Activated CD4-positive, alpha-beta memory T cell treated with anti-CD3 and anti-CD28 coated beads for 36 hours (primary cell): ENCODE measurements at regions not wholly inside any gene's neighbourhood (a gene's known extent, or its start where the extent isn't known, plus 50 kb on each side); places are given as distances from the start of the nearest gene placed in this dataset.

Experiments used
- CTCF ChIA-PET: fragments of 350-600 bp; sonication (Branson Sonifier 250); formaldehyde crosslinking; loops from one replicate; lab custom pipeline; 2021; ENCODE audit warnings: antibody characterized with exemption, inconsistent platforms; lab: Charles Lee
- POLR2A ChIA-PET: fragments of 350-600 bp; sonication (Branson Sonifier 250); formaldehyde crosslinking; loops from one replicate; lab custom pipeline; 2021; ENCODE audit warnings: antibody characterized with exemption; lab: Charles Lee
- DNase-seq: peaks from one replicate; pipeline ENCODE4 v3.0.0-alpha.2; 2020
- H3K27ac Mint-ChIP-seq: one replicate; pipeline ENCODE4 v1.8.0; 2021; ENCODE audit warnings: mixed read lengths
- H3K27me3 Mint-ChIP-seq: one replicate; pipeline ENCODE4 v1.8.0; 2021; ENCODE audit warnings: mixed read lengths
- H3K36me3 Mint-ChIP-seq: one replicate; pipeline ENCODE4 v1.8.0; 2021; ENCODE audit warnings: mixed read lengths
- H3K4me1 Mint-ChIP-seq: one replicate; pipeline ENCODE4 v1.8.0; 2021; ENCODE audit warnings: low read depth, mixed read lengths
- H3K4me3 Mint-ChIP-seq: one replicate; pipeline ENCODE4 v1.8.0; 2021; ENCODE audit warnings: mild to moderate bottlenecking, mixed read lengths
- H3K9me3 Mint-ChIP-seq: one replicate; pipeline ENCODE4 v1.8.0; 2021; ENCODE audit warnings: mixed read lengths
- intact Hi-C: fragments of 100-400 bp; cut with micrococcal nuclease; formaldehyde crosslinking; loops from one replicate; pipeline ENCODE4 v1.15.1; 2023

GRCh38 chr10:125565046-125565445, 117.9 kb downstream of the TEX36 start:
- Mint-ChIP-seq H3K4me1 (no peaks in the 10 kb centered on the region), H3K27ac (no peak overlapping the region), H3K36me3 (no peaks in the 10 kb centered on the region), H3K27me3 (peaks cover 6% of the 10 kb centered on the region), H3K4me3 (no peak overlapping the region), H3K9me3 (no peaks in the 10 kb centered on the region)
- ChIA-PET POLR2A (no interaction called here), CTCF (no interaction called here)
- intact Hi-C loops, result no loop called here
- no peak for DNase-seq

- Mint-ChIP-seq H3K27me3 (peaks cover 4% of the 10 kb centered on the region), H3K27ac (no peak overlapping the region), H3K4me3 (no peak overlapping the region), H3K4me1 (no peaks in the 10 kb centered on the region), H3K36me3 (no peaks in the 10 kb centered on the region), H3K9me3 (no peaks in the 10 kb centered on the region)
- intact Hi-C loops, result no loop called here
- no peak for DNase-seq
- POLR2A ChIA-PET, result no interaction called here
- CTCF ChIA-PET, result no interaction called here
Measured at GRCh38 chr10:125564570-125564969, 118.4 kb downstream of the TEX36 start.

- Mint-ChIP-seq H3K27me3 (peaks cover 6% of the 10 kb centered on the region), H3K4me1 (no peaks in the 10 kb centered on the region), H3K36me3 (no peaks in the 10 kb centered on the region), H3K9me3 (no peaks in the 10 kb centered on the region), H3K27ac (no peak overlapping the region), H3K4me3 (no peak overlapping the region)
- POLR2A ChIA-PET, result no interaction called here
- DNase-seq, result no peak
- CTCF ChIA-PET, result no interaction called here
- intact Hi-C loops, result no loop called here
Measured at GRCh38 chr10:125562737-125563136, 120.2 kb downstream of the TEX36 start.

- POLR2A ChIA-PET, result no interaction called here
- Mint-ChIP-seq H3K9me3 (no peaks in the 10 kb centered on the region), H3K27me3 (peaks cover 8% of the 10 kb centered on the region), H3K36me3 (no peaks in the 10 kb centered on the region), H3K4me3 (no peak overlapping the region), H3K27ac (no peak overlapping the region), H3K4me1 (no peaks in the 10 kb centered on the region)
- CTCF ChIA-PET, result no interaction called here
- no peak for DNase-seq
- intact Hi-C loops, result no loop called here
Measured at GRCh38 chr10:125560947-125561346, 122.0 kb downstream of the TEX36 start.

GRCh38 chr10:125559210-125559609, 123.8 kb downstream of the TEX36 start:
- ChIA-PET POLR2A (no interaction called here), CTCF (no interaction called here)
- intact Hi-C loops, result no loop called here
- Mint-ChIP-seq H3K9me3 (no peaks in the 10 kb centered on the region), H3K27ac (no peak overlapping the region), H3K4me1 (no peaks in the 10 kb centered on the region), H3K27me3 (peaks cover 6% of the 10 kb centered on the region), H3K36me3 (no peaks in the 10 kb centered on the region), H3K4me3 (no peak overlapping the region)
- no peak for DNase-seq

- CTCF ChIA-PET, result no interaction called here
- intact Hi-C loops, result no loop called here
- peaks cover 6% of the 10 kb centered on the region for H3K27me3 Mint-ChIP-seq
- H3K27ac Mint-ChIP-seq, result no peak overlapping the region
- no peaks in the 10 kb centered on the region for H3K36me3 Mint-ChIP-seq
- no peaks in the 10 kb centered on the region for H3K9me3 Mint-ChIP-seq
- no peak overlapping the region for H3K4me3 Mint-ChIP-seq
- POLR2A ChIA-PET, result no interaction called here
- DNase-seq, result no peak
- H3K4me1 Mint-ChIP-seq, result no peaks in the 10 kb centered on the region
Measured at GRCh38 chr10:125557801-125558505, 125.0 kb downstream of the TEX36 start.

- no peak for DNase-seq
- intact Hi-C loops, result no loop called here
- CTCF ChIA-PET, result no interaction called here
- H3K4me3 Mint-ChIP-seq, result no peak overlapping the region
- H3K36me3 Mint-ChIP-seq, result no peaks in the 10 kb centered on the region
- peaks cover 6% of the 10 kb centered on the region for H3K27me3 Mint-ChIP-seq
- POLR2A ChIA-PET, result no interaction called here
- no peaks in the 10 kb centered on the region for H3K4me1 Mint-ChIP-seq
- H3K9me3 Mint-ChIP-seq, result no peaks in the 10 kb centered on the region
- no peak overlapping the region for H3K27ac Mint-ChIP-seq
Measured at GRCh38 chr10:125557311-125557710, 125.7 kb downstream of the TEX36 start.

- H3K36me3 Mint-ChIP-seq, result no peaks in the 10 kb centered on the region
- no peak overlapping the region for H3K27ac Mint-ChIP-seq
- H3K4me3 Mint-ChIP-seq, result no peak overlapping the region
- POLR2A ChIA-PET, result no interaction called here
- H3K4me1 Mint-ChIP-seq, result no peaks in the 10 kb centered on the region
- H3K9me3 Mint-ChIP-seq, result no peaks in the 10 kb centered on the region
- DNase-seq, result no peak
- H3K27me3 Mint-ChIP-seq, result peaks cover 6% of the 10 kb centered on the region
- intact Hi-C loops, result no loop called here
- CTCF ChIA-PET, result no interaction called here
Measured at GRCh38 chr10:125556882-125557281, 126.1 kb downstream of the TEX36 start.

- no peak for DNase-seq
- H3K4me1 Mint-ChIP-seq, result no peaks in the 10 kb centered on the region
- no peak overlapping the region for H3K4me3 Mint-ChIP-seq
- no peak overlapping the region for H3K27ac Mint-ChIP-seq
- H3K27me3 Mint-ChIP-seq, result peaks cover 6% of the 10 kb centered on the region
- intact Hi-C loops, result no loop called here
- CTCF ChIA-PET, result no interaction called here
- H3K36me3 Mint-ChIP-seq, result no peaks in the 10 kb centered on the region
- POLR2A ChIA-PET, result no interaction called here
- H3K9me3 Mint-ChIP-seq, result no peaks in the 10 kb centered on the region
Measured at GRCh38 chr10:125555743-125556142, 127.2 kb downstream of the TEX36 start.

- Mint-ChIP-seq H3K4me3 (no peak overlapping the region), H3K27ac (no peak overlapping the region), H3K9me3 (no peaks in the 10 kb centered on the region), H3K27me3 (peaks cover 6% of the 10 kb centered on the region), H3K36me3 (no peaks in the 10 kb centered on the region), H3K4me1 (no peaks in the 10 kb centered on the region)
- ChIA-PET POLR2A (no interaction called here), CTCF (no interaction called here)
- intact Hi-C loops, result no loop called here
- DNase-seq, result no peak
Measured at GRCh38 chr10:125555267-125555666, 127.7 kb downstream of the TEX36 start.

GRCh38 chr10:125554753-125555152, 128.2 kb downstream of the TEX36 start:
- CTCF ChIA-PET, result no interaction called here
- Mint-ChIP-seq H3K27ac (no peak overlapping the region), H3K4me1 (no peaks in the 10 kb centered on the region), H3K36me3 (no peaks in the 10 kb centered on the region), H3K9me3 (no peaks in the 10 kb centered on the region), H3K27me3 (peaks cover 6% of the 10 kb centered on the region), H3K4me3 (no peak overlapping the region)
- intact Hi-C loops, result no loop called here
- POLR2A ChIA-PET, result no interaction called here
- no peak for DNase-seq

- H3K4me1 Mint-ChIP-seq, result no peaks in the 10 kb centered on the region
- no peak for DNase-seq
- H3K27ac Mint-ChIP-seq, result no peak overlapping the region
- no peak overlapping the region for H3K4me3 Mint-ChIP-seq
- intact Hi-C loops, result no loop called here
- H3K9me3 Mint-ChIP-seq, result no peaks in the 10 kb centered on the region
- H3K27me3 Mint-ChIP-seq, result peaks cover 6% of the 10 kb centered on the region
- ChIA-PET CTCF (no interaction called here), POLR2A (no interaction called here)
- no peaks in the 10 kb centered on the region for H3K36me3 Mint-ChIP-seq
Measured at GRCh38 chr10:125554016-125554703, 128.8 kb downstream of the TEX36 start.

GRCh38 chr10:125553091-125553490, 129.9 kb downstream of the TEX36 start:
- intact Hi-C loops, result no loop called here
- POLR2A ChIA-PET, result no interaction called here
- no peaks in the 10 kb centered on the region for H3K4me1 Mint-ChIP-seq
- no peak overlapping the region for H3K4me3 Mint-ChIP-seq
- H3K9me3 Mint-ChIP-seq, result no peaks in the 10 kb centered on the region
- CTCF ChIA-PET, result no interaction called here
- no peak for DNase-seq
- peaks cover 6% of the 10 kb centered on the region for H3K27me3 Mint-ChIP-seq
- H3K36me3 Mint-ChIP-seq, result no peaks in the 10 kb centered on the region
- no peak overlapping the region for H3K27ac Mint-ChIP-seq
